HG02642 (cell line): ENCODE measurements at regions not wholly inside any gene's neighbourhood (a gene's known extent, or its start where the extent isn't known, plus 50 kb on each side); places are given as distances from the start of the nearest gene placed in this dataset.

Experiments
- ATAC-seq: cut with Tn5 transposase; IDR thresholded peaks from one replicate; pipeline ENCODE4 v1.9.1; 2021; ENCODE audit warnings: mild to moderate bottlenecking; ENCODE audit not compliant: unreplicated experiment, poor library complexity

GRCh38 chr4:12286351-12286750 is 857.7 kb upstream of the HS3ST1 start:
- ATAC-seq, result no peak

- no peak for ATAC-seq
These were observed 841.9 kb upstream of the HS3ST1 start for GRCh38 chr4:12270546-12270945.

GRCh38 chr4:12265554-12265953 is 836.9 kb upstream of the HS3ST1 start:
- ATAC-seq, result no peak

GRCh38 chr4:12260453-12260852 is 831.8 kb upstream of the HS3ST1 start:
- no peak for ATAC-seq

GRCh38 chr4:12244973-12245372 is 816.3 kb upstream of the HS3ST1 start:
- no peak for ATAC-seq

- no peak for ATAC-seq
These were observed 813.7 kb upstream of the HS3ST1 start for GRCh38 chr4:12242354-12242753.

- ATAC-seq, result no peak
These were observed 811.4 kb upstream of the HS3ST1 start for GRCh38 chr4:12239897-12240636.

- no peak for ATAC-seq
These were observed 802.4 kb upstream of the HS3ST1 start for GRCh38 chr4:12231098-12231497.

GRCh38 chr4:12221031-12221430 is 792.3 kb upstream of the HS3ST1 start:
- no peak for ATAC-seq

GRCh38 chr4:12211636-12212035 is 782.9 kb upstream of the HS3ST1 start:
- ATAC-seq, result no peak

GRCh38 chr4:12207396-12207795 is 778.7 kb upstream of the HS3ST1 start:
- no peak for ATAC-seq

- no peak for ATAC-seq
These were observed 777.4 kb upstream of the HS3ST1 start for GRCh38 chr4:12206091-12206490.

GRCh38 chr4:12203945-12204344 is 775.3 kb upstream of the HS3ST1 start:
- ATAC-seq, result no peak

- no peak for ATAC-seq
These were observed 771.5 kb upstream of the HS3ST1 start for GRCh38 chr4:12200226-12200625.

- ATAC-seq, result no peak
These were observed 757.8 kb upstream of the HS3ST1 start for GRCh38 chr4:12186526-12186925.

- ATAC-seq, result no peak
These were observed 750.2 kb upstream of the HS3ST1 start for GRCh38 chr4:12178614-12179610.

GRCh38 chr4:12177416-12177815 is 748.7 kb upstream of the HS3ST1 start:
- no peak for ATAC-seq

GRCh38 chr4:12173496-12173895 is 744.8 kb upstream of the HS3ST1 start:
- no peak for ATAC-seq

- no peak for ATAC-seq
These were observed 743.7 kb upstream of the HS3ST1 start for GRCh38 chr4:12172198-12172973.

GRCh38 chr4:12170308-12170707 is 741.6 kb upstream of the HS3ST1 start:
- no peak for ATAC-seq

- ATAC-seq, result no peak
These were observed 736.9 kb upstream of the HS3ST1 start for GRCh38 chr4:12165616-12166015.
